Fibroblast of lung (primary cell): ENCODE measurements at regions not wholly inside any gene's neighbourhood (a gene's known extent, or its start where the extent isn't known, plus 50 kb on each side); places are given as distances from the start of the nearest gene placed in this dataset.

Experiments
- DNase-seq, 2 donors: peaks; one replicate each; pipeline versions ENCODE4 v3.0.0 to v3.0.0-alpha.2; 2010; ENCODE audit warnings: low read depth in 2 of 2
- H2AFZ ChIP-seq: 2 replicates; pipeline ENCODE4 v1.5.1; 2012; ENCODE audit warnings: low read length, control low read depth, inconsistent platforms
- H3K27ac ChIP-seq: 2 replicates; pipeline ENCODE4 v1.5.1; 2011; ENCODE audit warnings: low read length, control low read depth; ENCODE audit not compliant: insufficient read depth
- H3K27me3 ChIP-seq: 2 replicates; pipeline ENCODE4 v1.5.1; 2011; ENCODE audit warnings: mild to moderate bottlenecking, low read length; ENCODE audit not compliant: control insufficient read depth, insufficient read depth
- H3K36me3 ChIP-seq: 2 replicates; pipeline ENCODE4 v1.5.1; 2011; ENCODE audit warnings: low read length; ENCODE audit not compliant: control insufficient read depth, insufficient read depth
- H3K4me1 ChIP-seq: 2 replicates; pipeline ENCODE4 v1.5.1; 2011; ENCODE audit warnings: low read length; ENCODE audit not compliant: control insufficient read depth, insufficient read depth; ENCODE audit errors: extremely low read depth
- H3K4me2 ChIP-seq: 2 replicates; pipeline ENCODE4 v1.5.1; 2011; ENCODE audit warnings: low read length, control low read depth; ENCODE audit not compliant: insufficient read depth; ENCODE audit errors: extremely low read depth
- H3K4me3 ChIP-seq, 4 experiments: fragments of 200-600 bp in 1 of 4; sonication (generic) in 1 of 4; replicated peaks in 1 of 4; 2 replicates each; pipeline ENCODE4 v1.5.1; 2011 to 2016; ENCODE audit warnings: low read length in 4 of 4, low read depth in 3 of 4, mild to moderate bottlenecking in 3 of 4, control low read depth in 2 of 4, inconsistent platforms in 1 of 4, mixed read lengths in 1 of 4; ENCODE audit not compliant: insufficient read depth in 1 of 4; ENCODE audit errors: control extremely low read depth in 1 of 4
- H3K79me2 ChIP-seq: 2 replicates; pipeline ENCODE4 v1.5.1; 2012; ENCODE audit warnings: mild to moderate bottlenecking, low read length, inconsistent platforms; ENCODE audit not compliant: control insufficient read depth, insufficient read depth
- H3K9ac ChIP-seq: 2 replicates; pipeline ENCODE4 v1.5.1; 2011; ENCODE audit warnings: mild to moderate bottlenecking, low read length, control low read depth; ENCODE audit not compliant: insufficient read depth
- H3K9me3 ChIP-seq: 2 replicates; pipeline ENCODE4 v1.5.1; 2012; ENCODE audit warnings: low read depth, low read length; ENCODE audit not compliant: control insufficient read depth, insufficient read depth
- H4K20me1 ChIP-seq: 2 replicates; pipeline ENCODE4 v1.5.1; 2011; ENCODE audit warnings: low read length; ENCODE audit not compliant: control insufficient read depth, insufficient read depth; ENCODE audit errors: extremely low read depth
- CTCF ChIP-seq, 2 donors: IDR thresholded peaks in 1 of 2; conservative IDR thresholded peaks in 1 of 2; 1 replicate in 1 of 2; 2 replicates in 1 of 2; pipeline ENCODE4 v1.5.1; 2011 to 2012; ENCODE audit warnings: low read length in 2 of 2, control low read depth in 1 of 2, inconsistent platforms in 1 of 2, low read depth in 1 of 2, mild to moderate bottlenecking in 1 of 2
- EZH2 ChIP-seq: IDR thresholded peaks from 2 replicates; pipeline ENCODE4 v1.5.1; 2012; ENCODE audit warnings: low read length, control low read depth, mild to moderate bottlenecking; ENCODE audit errors: missing control alignments

DNA sequence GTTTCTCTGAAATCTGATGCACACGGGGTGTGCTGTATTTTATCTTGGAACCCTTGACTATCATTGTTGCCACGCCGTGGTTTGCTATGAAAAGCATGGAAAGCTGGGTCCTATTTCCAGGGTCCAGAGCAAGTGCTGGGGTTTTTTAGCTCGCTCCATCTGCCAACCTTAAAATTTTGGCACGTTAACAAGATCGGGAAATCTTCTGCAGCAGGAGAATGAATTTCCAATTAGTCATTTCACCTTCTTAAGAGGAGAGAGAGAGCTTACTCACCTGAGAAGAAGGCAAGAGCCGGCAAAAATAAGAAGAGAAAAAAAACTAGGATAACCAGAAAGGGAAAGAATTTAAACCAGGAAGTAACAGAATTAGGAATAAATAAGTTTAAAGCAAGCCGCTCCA, 223.6 kb upstream of the CELF2 start:
- H4K20me1 ChIP-seq: no peaks in the 10 kb centered on the region
- no peak overlapping the region for H3K4me3 ChIP-seq
- no peaks in the 10 kb centered on the region for H3K36me3 ChIP-seq
- H3K4me1 ChIP-seq: peaks cover 21% of the 10 kb centered on the region
- no peak overlapping the region for H3K27ac ChIP-seq
- no peak for TF ChIP-seq CTCF (conservative IDR thresholded peaks at IDR 0.05 in 1 of 2, IDR thresholded peaks at IDR 0.05 in 1 of 2; ENCODE audit: low read depth in 1 of 2, low read length in 2 of 2)
- no peak for TF ChIP-seq EZH2
- H3K4me2 ChIP-seq: no peak overlapping the region
- no peaks in the 10 kb centered on the region for H3K27me3 ChIP-seq
- H2AFZ ChIP-seq: no peak overlapping the region
- no peaks in the 10 kb centered on the region for H3K79me2 ChIP-seq
- peak in 1 of 2 donors; percentile 81 for DNase-seq
- H3K9ac ChIP-seq: no peak overlapping the region
- no peaks in the 10 kb centered on the region for H3K9me3 ChIP-seq

GRCh38 chr10:10794791-10795191, 222.9 kb upstream of the CELF2 start:
- Histone ChIP-seq H3K4me1 (peaks cover 21% of the 10 kb centered on the region), H2AFZ (no peak overlapping the region), H3K79me2 (no peaks in the 10 kb centered on the region), H3K9ac (no peak overlapping the region), H3K27me3 (no peaks in the 10 kb centered on the region), H3K4me3 (no peak overlapping the region), H3K4me2 (peak overlapping the region; percentile 41), H4K20me1 (no peaks in the 10 kb centered on the region), H3K36me3 (no peaks in the 10 kb centered on the region), H3K9me3 (no peaks in the 10 kb centered on the region), H3K27ac (peak overlapping the region; percentile 44)
- DNase-seq: peak; percentile 89 to 98
- TF ChIP-seq CTCF (conservative IDR thresholded peaks at IDR 0.05 in 1 of 2, IDR thresholded peaks at IDR 0.05 in 1 of 2; ENCODE audit: low read depth in 1 of 2, low read length in 2 of 2): no peak
- TF ChIP-seq EZH2: no peak

DNA sequence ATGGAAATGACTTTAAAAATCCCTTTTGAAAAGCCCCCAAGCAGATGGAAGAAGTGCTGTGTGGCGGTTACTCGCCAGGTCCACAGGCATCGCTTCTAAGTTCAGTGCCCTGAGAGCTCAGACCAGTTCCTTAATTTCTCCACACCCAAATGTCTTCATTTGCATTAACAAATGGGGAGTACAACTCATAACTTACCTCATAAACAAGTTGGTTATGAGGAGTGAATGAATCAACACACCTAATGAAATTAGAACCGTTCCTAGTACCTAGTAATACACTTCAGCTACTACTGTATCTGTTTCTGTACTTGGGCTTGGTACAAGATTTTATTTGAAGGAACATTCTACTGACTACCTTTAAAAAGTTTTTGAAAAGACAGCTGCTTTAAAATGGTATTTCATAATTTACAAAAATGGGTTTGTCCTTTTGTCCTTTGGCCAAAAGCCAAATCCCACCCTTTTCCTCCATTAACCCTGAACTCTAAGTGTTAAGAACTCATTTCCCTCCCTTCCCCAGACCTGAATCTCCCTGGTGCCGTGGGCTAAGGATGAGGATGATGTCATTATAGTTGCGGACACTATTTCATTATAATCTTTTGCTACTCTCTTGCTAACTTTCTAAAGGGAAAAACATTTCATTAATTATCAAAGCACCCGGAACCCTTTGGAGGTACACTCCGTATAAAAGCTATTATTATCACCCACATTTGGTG, 221.5 kb upstream of the CELF2 start:
- Histone ChIP-seq H3K79me2 (no peaks in the 10 kb centered on the region), H3K4me1 (peaks cover 21% of the 10 kb centered on the region), H4K20me1 (no peaks in the 10 kb centered on the region), H2AFZ (no peak overlapping the region), H3K9me3 (no peaks in the 10 kb centered on the region), H3K27me3 (no peaks in the 10 kb centered on the region), H3K9ac (no peak overlapping the region), H3K4me3 (no peak overlapping the region), H3K27ac (peak overlapping the region; percentile 40), H3K36me3 (no peaks in the 10 kb centered on the region), H3K4me2 (peak overlapping the region; percentile 51)
- DNase-seq: peak in 1 of 2 donors; percentile 73
- TF ChIP-seq EZH2 (no peak), CTCF (conservative IDR thresholded peaks at IDR 0.05 in 1 of 2, IDR thresholded peaks at IDR 0.05 in 1 of 2; ENCODE audit: low read depth in 1 of 2, low read length in 2 of 2) (no peak)
